D721Med (cell line): ENCODE measurements at regions not wholly inside any gene's neighbourhood (a gene's known extent, or its start where the extent isn't known, plus 50 kb on each side); places are given as distances from the start of the nearest gene placed in this dataset.

ENCODE experiments used
- DNase-seq: peaks from one replicate; pipeline ENCODE4 v3.0.0; 2011; ENCODE audit warnings: low spot score; ENCODE audit not compliant: insufficient read length
- FAIRE-seq: peaks from 2 replicates; lab custom pipeline; 2011; peaks lifted over from hg19 to GRCh38; lab: Jason Lieb, UNC
- CTCF ChIP-seq: IDR thresholded peaks from 2 replicates; pipeline ENCODE4 v1.5.1; 2012; ENCODE audit warnings: mild to moderate bottlenecking, control low read depth; ENCODE audit not compliant: insufficient read depth; ENCODE audit errors: missing control alignments

- DNase-seq (no peak), FAIRE-seq (no peak)
- TF ChIP-seq CTCF, result no peak
These were observed 434.1 kb downstream of the OCA2 start for GRCh38 chr15:27665002-27665401.

GRCh38 chr15:27662892-27663291 is 436.2 kb downstream of the OCA2 start:
- DNase-seq (no peak), FAIRE-seq (no peak)
- TF ChIP-seq CTCF, result no peak

GRCh38 chr15:27660676-27661075 is 438.4 kb downstream of the OCA2 start:
- DNase-seq, result no peak
- TF ChIP-seq CTCF, result no peak
- no peak for FAIRE-seq

GRCh38 chr15:27656296-27656987 is 442.7 kb downstream of the OCA2 start:
- no peak for TF ChIP-seq CTCF
- DNase-seq (no peak), FAIRE-seq (no peak)

- TF ChIP-seq CTCF, result no peak
- FAIRE-seq, result no peak
- no peak for DNase-seq
These were observed 444.1 kb downstream of the OCA2 start for GRCh38 chr15:27655056-27655455.

GRCh38 chr15:27650244-27650643 is 448.9 kb downstream of the OCA2 start:
- FAIRE-seq (no peak), DNase-seq (no peak)
- TF ChIP-seq CTCF, result no peak

GRCh38 chr15:27648359-27648758 is 450.8 kb downstream of the OCA2 start:
- TF ChIP-seq CTCF, result no peak
- FAIRE-seq (no peak), DNase-seq (no peak)
